ENCODE measurements at regions not wholly inside any gene's neighbourhood (a gene's known extent, or its start where the extent isn't known, plus 50 kb on each side); places are given as distances from the start of the nearest gene placed in this dataset.
"Not testable (repeated sequence)": the region's sequence is repeated elsewhere in the genome, so short reads cannot be mapped to it uniquely, and the experiment has no call there.

- DNase-seq (ENCODE audit: low read depth in 3 of 3, low spot score in 2 of 3) = no peak
Measured at GRCh38 chr4:33966808-33967207, 2277.5 kb downstream of the ARAP2 start.

- DNase-seq (ENCODE audit: low read depth in 3 of 3, low spot score in 2 of 3) = no peak
Measured at GRCh38 chr4:33974270-33974669, 2270.0 kb downstream of the ARAP2 start.

GRCh38 chr4:33975995-33976394 is 2268.3 kb downstream of the ARAP2 start:
- no peak for DNase-seq (ENCODE audit: low read depth in 3 of 3, low spot score in 2 of 3)

GRCh38 chr4:33979781-33980180 is 2264.5 kb downstream of the ARAP2 start:
- DNase-seq (ENCODE audit: low read depth in 3 of 3, low spot score in 2 of 3) = not testable (repeated sequence)

GRCh38 chr4:33980361-33980760 is 2264.0 kb downstream of the ARAP2 start:
- no peak for DNase-seq (ENCODE audit: low read depth in 3 of 3, low spot score in 2 of 3)

- DNase-seq (ENCODE audit: low read depth in 3 of 3, low spot score in 2 of 3) = no peak
Measured at GRCh38 chr4:33989820-33990443, 2254.4 kb downstream of the ARAP2 start.

- DNase-seq (ENCODE audit: low read depth in 3 of 3, low spot score in 2 of 3) = no peak
Measured at GRCh38 chr4:33996075-33996718, 2248.1 kb downstream of the ARAP2 start.

GRCh38 chr4:33998291-33998690 is 2246.0 kb downstream of the ARAP2 start:
- no peak for DNase-seq (ENCODE audit: low read depth in 3 of 3, low spot score in 2 of 3)

GRCh38 chr4:34000356-34000755 is 2244.0 kb downstream of the ARAP2 start:
- DNase-seq (ENCODE audit: low read depth in 3 of 3, low spot score in 2 of 3) = no peak

GRCh38 chr4:34006540-34006939 is 2237.8 kb downstream of the ARAP2 start:
- not testable (repeated sequence) for DNase-seq (ENCODE audit: low read depth in 3 of 3, low spot score in 2 of 3)

- no peak for DNase-seq (ENCODE audit: low read depth in 3 of 3, low spot score in 2 of 3)
Measured at GRCh38 chr4:34009951-34010350, 2234.4 kb downstream of the ARAP2 start.

- DNase-seq (ENCODE audit: low read depth in 3 of 3, low spot score in 2 of 3) = no peak
Measured at GRCh38 chr4:34010751-34011519, 2233.4 kb downstream of the ARAP2 start.

GRCh38 chr4:34035225-34035624 is 2209.1 kb downstream of the ARAP2 start:
- DNase-seq (ENCODE audit: low read depth in 3 of 3, low spot score in 2 of 3) = no peak

GRCh38 chr4:34037280-34037679 is 2207.0 kb downstream of the ARAP2 start:
- DNase-seq (ENCODE audit: low read depth in 3 of 3, low spot score in 2 of 3) = no peak

GRCh38 chr4:34039766-34040165 is 2204.5 kb downstream of the ARAP2 start:
- no peak for DNase-seq (ENCODE audit: low read depth in 3 of 3, low spot score in 2 of 3)

- DNase-seq (ENCODE audit: low read depth in 3 of 3, low spot score in 2 of 3) = no peak
Measured at GRCh38 chr4:34043131-34043530, 2201.2 kb downstream of the ARAP2 start.

GRCh38 chr4:34046580-34046979 is 2197.7 kb downstream of the ARAP2 start:
- DNase-seq (ENCODE audit: low read depth in 3 of 3, low spot score in 2 of 3) = no peak

GRCh38 chr4:34047363-34047762 is 2197.0 kb downstream of the ARAP2 start:
- DNase-seq (ENCODE audit: low read depth in 3 of 3, low spot score in 2 of 3) = no peak

GRCh38 chr4:34066126-34066525 is 2178.2 kb downstream of the ARAP2 start:
- no peak for DNase-seq (ENCODE audit: low read depth in 3 of 3, low spot score in 2 of 3)

GRCh38 chr4:34091451-34091850 is 2152.9 kb downstream of the ARAP2 start:
- no peak for DNase-seq (ENCODE audit: low read depth in 3 of 3, low spot score in 2 of 3)

- no peak for DNase-seq (ENCODE audit: low read depth in 3 of 3, low spot score in 2 of 3)
Measured at GRCh38 chr4:34094114-34094513, 2150.2 kb downstream of the ARAP2 start.

- DNase-seq (ENCODE audit: low read depth in 3 of 3, low spot score in 2 of 3) = no peak
Measured at GRCh38 chr4:34105311-34105710, 2139.0 kb downstream of the ARAP2 start.

All from right renal cortex interstitium (tissue), 3 donors.